Prostate gland (tissue), 2 donors: ENCODE measurements at regions not wholly inside any gene's neighbourhood (a gene's known extent, or its start where the extent isn't known, plus 50 kb on each side); places are given as distances from the start of the nearest gene placed in this dataset.

Experiments used
- POLR2A ChIP-seq: fragments of 450-650 bp; IDR thresholded peaks from one replicate; pipeline ENCODE4 v1.6.1; 2016; ENCODE audit warnings: antibody characterized with exemption, mild to moderate bottlenecking
- POLR2AphosphoS5 ChIP-seq: sonication (generic); formaldehyde crosslinking; IDR thresholded peaks from one replicate; pipeline ENCODE4 v1.6.1; 2017; ENCODE audit warnings: antibody characterized with exemption
- TF ChIP-seq, protein P1 (sequence below), 4 experiments: fragments of 200-600 bp in 2 of 4; fragments of 450-650 bp in 2 of 4; sonication (generic) in 2 of 4; IDR thresholded peaks; 1 replicate in 3 of 4; 2 replicates in 1 of 4; pipeline ENCODE4 v1.5.1; 2016 to 2019; ENCODE audit warnings: antibody characterized with exemption in 4 of 4, mild to moderate bottlenecking in 2 of 4, moderate library complexity in 2 of 4

GRCh38 chr3:40979962-40980361 is 219.3 kb upstream of the CTNNB1 start:
- TF ChIP-seq, protein P1, sequence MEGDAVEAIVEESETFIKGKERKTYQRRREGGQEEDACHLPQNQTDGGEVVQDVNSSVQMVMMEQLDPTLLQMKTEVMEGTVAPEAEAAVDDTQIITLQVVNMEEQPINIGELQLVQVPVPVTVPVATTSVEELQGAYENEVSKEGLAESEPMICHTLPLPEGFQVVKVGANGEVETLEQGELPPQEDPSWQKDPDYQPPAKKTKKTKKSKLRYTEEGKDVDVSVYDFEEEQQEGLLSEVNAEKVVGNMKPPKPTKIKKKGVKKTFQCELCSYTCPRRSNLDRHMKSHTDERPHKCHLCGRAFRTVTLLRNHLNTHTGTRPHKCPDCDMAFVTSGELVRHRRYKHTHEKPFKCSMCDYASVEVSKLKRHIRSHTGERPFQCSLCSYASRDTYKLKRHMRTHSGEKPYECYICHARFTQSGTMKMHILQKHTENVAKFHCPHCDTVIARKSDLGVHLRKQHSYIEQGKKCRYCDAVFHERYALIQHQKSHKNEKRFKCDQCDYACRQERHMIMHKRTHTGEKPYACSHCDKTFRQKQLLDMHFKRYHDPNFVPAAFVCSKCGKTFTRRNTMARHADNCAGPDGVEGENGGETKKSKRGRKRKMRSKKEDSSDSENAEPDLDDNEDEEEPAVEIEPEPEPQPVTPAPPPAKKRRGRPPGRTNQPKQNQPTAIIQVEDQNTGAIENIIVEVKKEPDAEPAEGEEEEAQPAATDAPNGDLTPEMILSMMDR (IDR thresholded peaks at IDR 0.05): no peak
- TF ChIP-seq POLR2AphosphoS5 (no peak), POLR2A (no peak)
